Hematopoietic multipotent progenitor cell treated with erythropoietin and hydrocortisone succinate and interleukin-3 and kit ligand, for 8 days (in vitro differentiated cells): ENCODE measurements at regions not wholly inside any gene's neighbourhood (a gene's known extent, or its start where the extent isn't known, plus 50 kb on each side); places are given as distances from the start of the nearest gene placed in this dataset.
"Not testable (repeated sequence)": the region's sequence is repeated elsewhere in the genome, so short reads cannot be mapped to it uniquely, and the experiment has no call there.

Experiments
- DNase-seq: peaks from one replicate; pipeline ENCODE4 v3.0.0-alpha.2; 2015

GRCh38 chr12:75754698-75755097, 243.3 kb upstream of the KRR1 start:
- no peak for DNase-seq

GRCh38 chr12:75754141-75754540, 242.7 kb upstream of the KRR1 start:
- no peak for DNase-seq

GRCh38 chr12:75751769-75752471, 240.5 kb upstream of the KRR1 start:
- no peak for DNase-seq

- no peak for DNase-seq
Observed at GRCh38 chr12:75750716-75751306, 239.4 kb upstream of the KRR1 start.

GRCh38 chr12:75748990-75749389, 237.6 kb upstream of the KRR1 start:
- DNase-seq: not testable (repeated sequence)

- no peak for DNase-seq
Observed at GRCh38 chr12:75748136-75748535, 236.7 kb upstream of the KRR1 start.

GRCh38 chr12:75747572-75748021, 236.2 kb upstream of the KRR1 start:
- DNase-seq: no peak

GRCh38 chr12:75746621-75747020, 235.2 kb upstream of the KRR1 start:
- no peak for DNase-seq

- DNase-seq: no peak
Observed at GRCh38 chr12:75744607-75745256, 233.3 kb upstream of the KRR1 start.

GRCh38 chr12:75742961-75743360, 231.6 kb upstream of the KRR1 start:
- no peak for DNase-seq

GRCh38 chr12:75742048-75742447, 230.6 kb upstream of the KRR1 start:
- no peak for DNase-seq

GRCh38 chr12:75739912-75740311, 228.5 kb upstream of the KRR1 start:
- no peak for DNase-seq

- not testable (repeated sequence) for DNase-seq
Observed at GRCh38 chr12:75739098-75739497, 227.7 kb upstream of the KRR1 start.

GRCh38 chr12:75738486-75738885, 227.1 kb upstream of the KRR1 start:
- no peak for DNase-seq

GRCh38 chr12:75735853-75736252, 224.4 kb upstream of the KRR1 start:
- DNase-seq: no peak

- DNase-seq: no peak
Observed at GRCh38 chr12:75728826-75729225, 217.4 kb upstream of the KRR1 start.

GRCh38 chr12:75727577-75727976, 216.2 kb upstream of the KRR1 start:
- no peak for DNase-seq

- no peak for DNase-seq
Observed at GRCh38 chr12:75725521-75726111, 214.2 kb upstream of the KRR1 start.

GRCh38 chr12:75724928-75725312, 213.5 kb upstream of the KRR1 start:
- no peak for DNase-seq

- no peak for DNase-seq
Observed at GRCh38 chr12:75724307-75724927, 213.0 kb upstream of the KRR1 start.

GRCh38 chr12:75722714-75723200, 211.3 kb upstream of the KRR1 start:
- peak; percentile 44 for DNase-seq

- DNase-seq: no peak
Observed at GRCh38 chr12:75721796-75722195, 210.4 kb upstream of the KRR1 start.
